GM21723 (cell line): ENCODE measurements at regions not wholly inside any gene's neighbourhood (a gene's known extent, or its start where the extent isn't known, plus 50 kb on each side); places are given as distances from the start of the nearest gene placed in this dataset.

ENCODE experiments used
- ATAC-seq: cut with Tn5 transposase; IDR thresholded peaks from one replicate; pipeline ENCODE4 v1.9.1; 2021; ENCODE audit warnings: mild to moderate bottlenecking, moderate library complexity; ENCODE audit not compliant: unreplicated experiment

DNA sequence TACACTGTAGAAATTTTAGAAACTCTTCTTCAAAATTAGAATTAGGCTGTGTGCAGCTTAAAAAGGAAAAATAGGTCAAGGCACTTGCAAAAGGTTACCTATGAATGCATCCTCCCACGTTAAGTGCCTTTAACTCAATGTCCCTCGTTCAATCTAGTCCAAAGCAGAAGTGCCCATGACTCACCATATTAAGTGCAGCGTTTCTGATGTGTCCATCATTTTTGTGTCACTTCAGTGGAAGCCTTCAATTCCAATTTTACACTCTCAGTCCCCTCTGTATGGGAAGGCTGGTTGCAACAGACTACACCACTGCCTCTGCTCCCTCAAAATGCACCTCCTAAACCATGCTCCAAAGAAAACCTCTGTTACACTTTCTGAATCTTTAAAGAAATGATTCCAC, 53.4 kb downstream of the FOXB1 start:
- no peak for ATAC-seq

DNA sequence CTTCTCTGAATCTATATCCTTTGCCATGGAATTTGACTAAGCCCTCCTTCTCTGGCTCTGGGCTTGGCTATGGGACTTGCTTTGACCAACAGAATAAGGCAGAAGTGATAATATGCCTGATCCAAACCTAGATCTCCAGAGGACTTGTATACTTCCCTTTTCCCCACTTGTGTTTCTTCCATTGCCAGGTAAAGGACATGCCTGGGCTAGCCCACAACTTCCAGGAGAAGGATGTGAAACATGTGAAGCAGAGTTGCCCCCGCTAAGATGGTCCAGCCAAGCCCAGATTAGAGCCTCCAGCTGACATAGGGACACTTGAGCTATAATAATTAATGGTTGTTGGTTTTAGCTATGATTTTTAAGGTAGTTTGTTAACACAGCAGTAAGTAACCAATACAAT, 55.1 kb downstream of the FOXB1 start:
- ATAC-seq, result no peak

DNA sequence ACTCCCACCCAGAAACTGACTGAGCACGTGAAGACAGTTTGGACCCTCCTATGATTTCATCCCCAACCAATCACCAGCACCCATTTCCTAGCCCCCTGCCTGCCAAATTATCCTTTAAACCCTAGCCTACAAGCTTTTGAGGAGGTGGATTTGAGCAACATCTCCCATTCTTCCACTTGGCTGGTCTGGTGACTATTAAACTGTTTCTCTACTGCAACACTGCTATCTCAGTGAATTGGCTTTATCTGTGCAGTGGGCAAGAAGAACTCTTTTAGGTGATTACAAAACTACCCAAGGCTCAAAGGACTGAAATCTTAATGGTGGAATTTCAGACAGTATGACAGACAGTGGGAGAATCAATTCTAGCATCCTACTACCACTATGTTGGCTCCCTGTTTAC, 57.6 kb downstream of the FOXB1 start:
- ATAC-seq, result no peak

DNA sequence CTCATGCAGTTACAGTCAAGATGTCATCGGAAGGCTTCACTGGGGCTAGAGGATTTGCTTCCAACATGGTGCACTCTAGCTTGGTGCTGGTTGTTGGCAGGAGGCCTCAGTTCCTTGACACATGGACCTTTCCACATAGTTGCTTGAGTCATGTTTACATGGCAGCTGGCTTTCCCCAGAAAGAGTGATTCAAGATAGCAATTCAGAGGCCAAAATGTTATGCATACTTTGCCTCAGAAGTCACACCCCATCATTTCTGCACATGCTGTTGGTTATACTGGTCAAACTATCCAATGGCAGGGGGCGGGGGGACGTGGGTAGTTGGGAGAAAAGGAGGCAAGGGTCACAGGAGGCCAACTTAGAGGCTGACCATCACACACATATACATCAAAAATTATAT, 58.7 kb downstream of the FOXB1 start:
- ATAC-seq, result no peak

DNA sequence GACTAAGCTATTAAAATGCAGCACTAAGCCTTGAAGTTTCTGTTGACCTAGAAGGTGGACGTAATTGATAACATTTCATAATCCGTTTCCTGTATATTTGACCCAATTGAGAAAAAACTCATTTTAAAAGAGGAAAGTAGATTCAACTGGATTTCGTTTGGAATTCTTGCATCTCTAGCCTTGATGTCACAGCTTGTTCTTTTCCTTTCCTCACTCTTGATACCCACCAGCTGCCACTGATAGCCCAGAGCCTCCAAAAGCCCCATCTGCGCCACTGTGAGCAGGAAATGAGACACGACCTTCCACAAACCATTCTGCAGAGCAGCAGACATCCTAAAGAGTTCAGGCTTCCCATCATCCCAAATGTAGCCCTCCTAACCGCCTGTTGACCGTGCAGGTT, 61.8 kb downstream of the FOXB1 start:
- no peak for ATAC-seq

DNA sequence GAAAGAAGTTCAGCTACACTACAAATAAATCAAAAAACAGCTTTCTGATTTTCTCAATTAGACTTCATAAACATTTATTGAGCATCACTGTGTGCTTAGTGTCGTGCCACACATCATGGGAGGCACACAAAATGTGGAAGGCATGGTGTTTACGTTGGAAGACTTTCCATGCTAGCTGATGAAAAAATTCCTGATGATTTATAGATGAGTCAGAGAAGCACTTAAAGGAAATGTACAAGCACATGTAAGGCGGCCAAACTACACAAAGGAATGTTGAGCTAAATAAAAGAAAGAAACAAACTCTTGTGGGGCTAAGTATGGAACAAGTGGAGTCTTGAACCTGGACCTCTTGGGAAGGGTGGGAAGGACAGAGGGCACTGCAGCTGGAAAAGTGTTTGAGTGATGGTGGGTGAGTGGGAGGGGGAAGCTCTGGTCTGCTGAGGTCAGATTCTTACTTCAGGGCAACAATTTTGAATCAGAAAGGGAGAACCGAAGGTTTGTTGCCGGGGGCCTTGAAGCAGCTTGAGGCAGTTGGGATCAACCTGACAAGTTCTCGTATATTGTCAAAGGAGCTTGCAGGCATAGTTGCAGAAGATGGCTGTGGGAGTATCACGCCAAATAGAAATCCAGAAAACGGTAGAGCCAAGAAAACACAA, 66.9 kb downstream of the FOXB1 start:
- ATAC-seq, result no peak

DNA sequence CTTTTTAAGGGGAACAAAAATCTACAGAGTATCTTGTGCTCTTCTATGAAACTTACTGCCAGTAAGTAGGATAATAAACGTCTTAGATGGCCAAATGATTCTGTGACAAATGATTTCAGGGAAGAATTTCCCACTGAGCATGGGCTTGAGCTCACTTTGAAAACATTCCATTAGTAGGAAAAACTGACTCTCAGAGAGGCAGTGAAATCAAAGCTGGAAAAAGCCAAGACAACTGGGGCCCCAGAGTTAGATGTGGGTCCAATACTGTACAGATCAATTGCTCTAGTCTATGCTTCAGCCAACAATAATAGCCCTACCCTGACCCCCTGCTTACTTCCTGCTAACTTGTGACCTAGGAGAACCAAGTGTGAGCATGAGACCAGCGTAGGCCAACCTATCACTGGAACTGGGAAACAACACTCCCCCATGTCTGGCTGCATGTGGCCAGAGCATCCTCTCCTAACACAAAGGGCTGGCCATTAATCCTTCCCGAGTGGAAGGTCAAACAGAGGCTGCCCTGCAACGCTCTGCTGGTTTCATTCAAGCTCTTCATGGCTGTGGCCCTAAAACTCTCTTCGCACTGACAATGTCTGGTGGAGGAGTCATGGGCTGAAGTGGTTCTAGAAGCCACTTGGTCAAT, 68.8 kb downstream of the FOXB1 start:
- no peak for ATAC-seq

DNA sequence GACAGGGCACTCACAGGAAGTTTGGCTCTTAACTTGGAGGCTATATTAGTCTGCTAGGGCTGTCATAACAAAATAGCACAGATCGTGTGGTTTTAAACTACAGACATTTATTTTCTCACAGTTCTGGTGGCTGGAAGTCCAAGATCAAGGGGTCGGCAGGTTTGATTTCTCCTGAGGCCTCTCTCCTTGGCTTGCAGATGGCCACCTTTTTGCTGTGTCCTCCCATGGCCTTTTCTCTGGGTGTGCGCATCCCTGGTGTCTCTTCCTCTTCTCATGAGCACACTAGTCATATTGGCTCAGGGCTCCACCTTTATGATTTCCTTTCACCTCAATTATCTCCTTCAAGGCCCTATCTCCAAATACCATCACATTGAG, 69.3 kb downstream of the FOXB1 start:
- ATAC-seq, result no peak

DNA sequence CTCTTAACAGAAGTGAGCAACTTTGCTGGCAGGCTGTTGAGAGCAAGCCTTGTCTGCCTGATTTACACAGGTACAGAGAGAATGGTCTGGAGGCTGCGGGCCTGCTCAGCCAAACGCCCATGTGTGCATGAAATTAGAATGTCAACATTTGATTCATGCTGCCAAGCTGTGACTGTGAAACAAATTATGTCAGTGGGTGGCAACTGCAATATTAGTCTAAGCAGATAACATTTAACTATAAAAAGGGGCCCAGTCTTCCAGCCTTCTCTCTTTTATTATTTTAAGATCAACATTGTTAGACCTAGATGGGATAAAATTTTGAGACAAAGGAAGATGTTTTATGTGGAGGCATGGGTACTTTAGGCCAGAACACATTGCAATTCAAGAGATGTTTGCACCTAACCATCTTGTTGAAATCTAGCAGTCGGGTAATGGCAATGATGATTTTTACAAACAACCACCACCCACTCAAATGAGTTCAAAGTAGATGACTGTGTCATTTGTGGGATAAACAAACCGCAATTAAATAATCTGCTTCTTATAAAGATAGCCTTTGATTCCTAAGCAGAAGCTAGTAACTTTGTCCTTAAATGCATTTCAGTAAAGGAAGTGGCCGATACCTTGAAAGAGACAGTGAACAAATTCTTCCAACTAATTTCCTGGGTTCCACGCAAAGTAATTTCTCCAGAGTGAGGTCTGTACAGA, 70.2 kb downstream of the FOXB1 start:
- ATAC-seq, result no peak

DNA sequence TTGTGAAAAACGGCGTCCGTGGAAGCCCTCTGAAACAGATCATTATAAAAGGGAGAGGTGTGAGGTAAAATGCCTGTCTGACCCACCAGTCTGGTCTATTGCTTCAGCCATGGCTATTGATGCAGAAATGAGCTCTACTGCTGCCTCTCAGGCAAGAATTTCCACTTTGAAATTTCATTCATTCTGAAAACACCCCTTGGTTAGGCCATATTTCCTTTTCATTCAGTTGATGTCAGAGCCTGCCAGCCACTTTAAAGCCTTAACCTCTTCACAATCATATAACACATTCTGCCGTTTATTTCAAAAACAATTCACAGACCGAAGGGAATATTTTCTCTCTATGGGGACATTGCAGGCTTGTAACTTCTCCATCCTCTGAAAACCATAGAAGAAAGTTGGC, 71.9 kb downstream of the FOXB1 start:
- no peak for ATAC-seq

DNA sequence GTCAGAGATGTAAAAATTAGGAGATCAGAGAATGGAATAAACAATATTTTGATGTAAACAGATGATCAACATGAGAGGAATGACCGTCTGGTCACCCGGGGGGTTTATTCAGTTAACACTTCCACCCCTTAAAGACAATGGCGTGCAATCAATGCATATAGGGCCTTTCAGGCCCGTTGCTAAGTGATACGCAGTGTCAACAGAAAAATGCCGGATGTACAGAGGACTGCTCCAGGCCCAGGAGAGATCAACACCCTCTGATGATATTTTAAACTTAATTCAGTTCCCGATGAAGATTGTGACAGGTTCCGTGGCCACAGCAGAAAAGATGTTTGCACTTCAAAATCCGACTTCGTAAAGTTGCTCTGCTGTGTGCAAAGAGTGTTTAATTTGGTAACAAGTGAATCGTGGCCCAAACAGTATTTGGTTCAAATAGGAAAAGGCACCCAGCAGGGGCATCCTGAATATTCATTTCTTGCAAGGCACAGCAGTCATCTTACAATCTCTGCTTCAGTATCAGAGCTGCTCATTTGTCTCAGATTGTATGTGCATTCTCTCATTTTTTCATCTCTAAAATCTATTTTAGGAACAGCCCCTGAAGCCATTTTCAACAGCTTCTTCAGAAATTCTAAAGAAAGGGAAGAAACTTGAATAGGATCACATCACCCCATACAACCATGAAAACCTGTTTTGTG, 72.6 kb downstream of the FOXB1 start:
- ATAC-seq, result no peak

DNA sequence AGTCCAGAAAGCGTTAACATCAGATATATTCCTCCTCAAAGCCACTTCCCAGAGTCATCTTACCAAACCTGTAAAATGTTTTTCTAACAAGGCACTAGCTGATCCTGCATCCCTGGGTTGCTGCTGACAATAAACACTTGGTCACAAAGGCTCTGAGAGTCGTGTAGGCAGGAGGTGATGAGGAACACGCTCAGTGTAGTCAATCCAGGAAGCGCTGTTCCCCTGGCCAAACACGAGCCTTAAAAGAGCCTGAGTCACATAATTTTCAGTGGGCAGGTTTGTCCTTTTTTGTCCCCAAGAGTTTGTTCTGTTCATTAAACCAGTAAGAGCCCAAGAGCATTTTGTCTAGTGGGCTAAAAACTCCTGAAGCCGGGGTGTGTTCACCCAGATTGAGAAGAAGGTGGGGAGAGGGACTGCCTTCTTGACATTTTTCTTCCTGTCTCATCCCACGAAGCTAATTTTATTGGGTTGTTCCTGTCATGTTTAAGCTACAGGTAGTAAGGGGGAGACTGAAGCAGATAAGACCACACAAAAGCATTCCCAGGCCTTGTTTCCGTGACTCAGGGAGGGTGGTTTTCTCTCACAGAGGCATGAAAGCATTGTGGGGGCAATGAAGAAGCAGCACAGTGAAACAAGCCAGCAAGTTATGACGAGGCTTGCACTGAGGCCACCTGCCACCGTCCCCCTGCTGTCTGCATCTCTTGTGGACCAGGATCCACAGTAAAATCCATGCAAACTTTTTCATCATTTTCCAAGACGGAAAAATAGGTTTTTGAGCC, 73.7 kb downstream of the FOXB1 start:
- no peak for ATAC-seq

DNA sequence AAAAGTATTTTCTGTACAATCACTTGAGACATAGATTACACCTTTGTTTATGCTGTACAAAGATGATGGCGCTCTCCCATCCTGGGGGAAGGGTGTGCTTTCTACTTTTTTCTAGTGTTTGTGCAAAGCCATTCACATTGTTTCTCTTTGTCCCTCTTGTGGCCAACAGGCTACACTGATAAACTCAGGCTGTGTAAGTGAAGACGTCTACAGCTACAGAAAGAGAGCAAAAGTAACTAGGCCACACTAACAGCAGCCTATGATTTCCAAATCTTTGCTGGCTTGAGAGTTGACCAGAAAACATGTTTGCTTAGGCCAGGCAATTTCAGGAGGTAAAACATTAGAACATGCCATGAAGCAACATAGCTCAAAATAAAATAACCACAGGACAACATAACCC, 75.1 kb downstream of the FOXB1 start:
- ATAC-seq, result no peak

DNA sequence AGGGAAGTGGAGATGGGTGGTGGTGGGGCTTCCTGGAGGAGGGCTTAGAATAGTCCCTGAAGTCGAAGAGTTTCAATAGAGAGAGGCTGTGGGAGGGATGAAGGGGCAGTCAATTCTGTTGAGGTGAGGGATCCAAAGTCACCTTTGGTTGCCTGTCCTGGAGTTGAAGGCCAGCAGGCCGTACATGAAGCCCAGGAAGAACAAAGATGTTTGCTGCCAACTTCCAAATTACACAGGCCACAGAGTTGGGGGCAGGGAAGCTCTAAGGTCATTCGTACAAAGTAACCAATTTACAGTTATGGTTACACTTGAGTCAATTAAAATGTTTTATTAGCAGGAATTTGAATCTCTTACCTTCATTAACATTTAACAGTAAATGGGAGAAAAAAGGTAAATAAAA, 77.9 kb downstream of the FOXB1 start:
- ATAC-seq, result no peak

DNA sequence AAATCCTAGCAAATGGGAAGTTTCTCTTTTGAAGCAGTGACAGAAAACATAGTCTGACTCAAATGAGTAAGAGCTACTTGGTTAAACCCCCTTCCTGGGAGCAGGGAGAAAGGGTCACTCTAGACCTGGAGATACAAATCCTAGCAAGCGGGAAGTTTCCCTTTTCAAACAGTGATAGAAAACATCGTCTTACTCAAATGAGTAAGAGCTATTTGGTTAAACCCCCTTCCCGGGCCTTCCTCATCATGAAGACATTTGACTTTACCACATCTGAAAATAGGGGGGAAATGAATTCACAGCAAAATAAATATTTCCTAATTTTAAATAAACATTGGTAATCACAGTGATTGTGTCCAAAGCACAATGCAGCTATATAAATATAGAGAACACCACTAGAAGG, 79.2 kb downstream of the FOXB1 start:
- ATAC-seq, result no peak

DNA sequence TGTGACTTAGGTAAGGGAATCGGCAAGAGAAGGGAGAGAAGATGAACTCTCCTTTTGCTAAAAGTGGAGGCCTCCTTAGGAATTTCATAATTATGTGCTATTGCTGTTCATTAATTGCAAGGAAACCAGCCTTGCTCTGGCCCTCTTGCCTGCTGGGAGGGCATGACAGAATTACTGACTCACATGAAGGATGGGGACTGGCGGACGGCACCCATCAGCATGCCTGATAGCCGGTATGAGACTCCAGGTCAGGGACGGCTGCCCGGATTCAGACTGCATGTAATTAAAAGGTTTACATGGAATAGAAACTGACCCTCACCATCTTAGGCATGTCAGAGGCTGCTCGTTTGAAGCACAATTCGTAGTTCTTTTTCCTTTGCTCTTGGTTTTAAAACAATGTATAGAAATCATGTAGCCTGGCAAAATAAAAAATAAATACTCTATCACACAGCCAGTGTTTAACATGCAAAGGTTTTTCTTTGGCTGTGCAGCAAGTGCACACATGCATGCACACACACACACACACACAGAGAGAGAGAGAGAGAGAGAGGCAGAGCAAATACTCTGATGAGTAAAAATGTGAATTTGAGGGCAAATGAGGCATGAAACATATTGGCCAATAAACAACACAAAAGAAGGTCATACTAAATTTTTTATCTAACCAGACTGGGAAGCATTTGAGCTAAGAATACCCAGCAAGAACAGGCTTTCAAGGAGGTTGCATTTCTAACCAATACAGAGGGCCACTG, 82.7 kb downstream of the FOXB1 start:
- no peak for ATAC-seq

DNA sequence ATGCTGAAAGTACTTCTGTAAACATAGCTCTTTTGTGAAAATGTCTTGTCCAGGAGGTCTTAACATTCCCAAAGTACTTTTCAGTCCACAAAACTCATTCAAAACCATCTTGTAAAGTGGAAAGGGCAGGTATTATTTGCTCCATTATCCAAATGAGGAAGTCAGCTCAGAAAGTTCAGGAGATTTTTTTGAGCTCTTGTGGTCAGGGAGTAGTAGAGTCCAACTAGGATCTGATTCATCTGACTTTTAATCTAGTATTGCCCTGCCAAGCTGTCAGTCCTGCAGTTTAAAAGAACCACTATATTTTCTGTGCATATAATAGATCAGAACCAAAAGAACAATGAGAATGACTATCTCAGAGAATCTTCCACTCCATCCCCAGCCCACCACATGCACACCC, 83.5 kb downstream of the FOXB1 start:
- no peak for ATAC-seq

DNA sequence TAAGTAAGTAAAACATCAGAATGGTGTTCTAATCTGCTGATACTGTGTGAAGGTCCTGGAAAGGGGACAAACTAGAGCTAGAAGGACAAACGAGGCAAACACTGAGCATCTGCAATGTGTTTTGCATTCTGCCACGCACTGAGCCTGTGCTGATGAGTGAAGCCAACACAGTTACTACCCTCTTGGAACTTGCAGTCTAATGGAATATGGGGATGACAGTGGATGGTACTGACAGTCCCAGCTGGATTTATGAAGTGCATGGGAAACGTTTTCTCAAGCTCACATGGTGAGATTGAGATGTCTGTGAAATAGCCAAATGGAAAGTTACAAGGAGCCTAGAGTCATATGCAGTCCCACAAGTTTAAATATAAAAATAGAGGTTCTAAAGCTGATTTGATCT, 86.6 kb downstream of the FOXB1 start:
- no peak for ATAC-seq

DNA sequence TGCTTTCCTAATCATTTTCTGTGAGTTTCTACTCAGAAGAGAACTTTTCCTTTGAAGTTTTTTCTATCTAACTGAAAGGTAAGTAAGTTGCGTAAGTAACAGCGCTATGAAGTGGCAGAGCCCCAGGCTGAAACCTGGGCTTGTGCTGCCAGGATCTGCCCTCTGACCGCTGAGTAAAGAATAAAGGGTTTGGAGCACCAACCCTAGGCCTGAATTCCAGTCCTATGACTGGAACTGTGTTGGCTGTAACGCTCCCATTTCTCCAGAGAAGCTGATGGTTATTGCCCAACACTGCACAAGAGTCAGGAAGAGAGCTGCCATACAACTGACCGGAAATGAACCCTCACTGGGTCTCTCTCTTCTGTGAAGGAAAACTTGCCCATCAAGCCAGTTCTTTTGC, 87.0 kb downstream of the FOXB1 start:
- ATAC-seq, result no peak

DNA sequence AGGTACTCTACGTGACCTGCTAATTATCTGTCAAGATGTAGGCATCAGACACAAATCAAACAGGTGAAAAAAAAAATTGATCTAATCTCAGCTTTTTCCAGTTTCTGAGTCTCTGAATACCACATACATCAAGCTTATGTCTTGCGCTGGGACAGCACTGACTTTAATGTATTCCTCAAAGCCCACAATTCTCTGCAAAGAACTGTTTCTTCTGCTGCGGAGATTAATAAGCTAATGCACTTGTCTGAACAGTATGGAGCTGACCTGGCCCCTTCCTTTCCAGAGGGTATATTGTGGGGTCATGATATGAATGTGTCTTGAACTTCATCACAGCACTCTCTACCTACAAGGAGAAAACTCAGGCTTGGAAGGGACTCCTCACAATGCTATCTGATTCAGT, 87.8 kb downstream of the FOXB1 start:
- ATAC-seq, result no peak
